ENCODE measurements at regions not wholly inside any gene's neighbourhood (a gene's known extent, or its start where the extent isn't known, plus 50 kb on each side); places are given as distances from the start of the nearest gene placed in this dataset.

- no peak overlapping the region for H3K27ac Mint-ChIP-seq (ENCODE audit: unreplicated experiment)
- Histone ChIP-seq H3K79me2 (ENCODE audit: insufficient read depth, low read length) (no peaks in the 10 kb centered on the region), H3K9me3 (ENCODE audit: insufficient read depth, low read depth, low read length) (no peaks in the 10 kb centered on the region), H2AFZ (ENCODE audit: low read depth, low read length) (no peak overlapping the region), H3K4me3 (ENCODE audit: insufficient read depth, low read depth, low read length) (no peak overlapping the region), H3K4me2 (ENCODE audit: low read length) (no peak overlapping the region), H3K9ac (ENCODE audit: low read length) (no peak overlapping the region), H3K27me3 (ENCODE audit: insufficient read depth, low read length) (peaks cover 3% of the 10 kb centered on the region), H3K36me3 (ENCODE audit: insufficient read depth, low read length) (no peaks in the 10 kb centered on the region), H3K27ac (ENCODE audit: low read depth, low read length) (no peak overlapping the region), H4K20me1 (ENCODE audit: insufficient read depth, low read length) (no peaks in the 10 kb centered on the region), H3K4me1 (ENCODE audit: insufficient read depth, low read length) (no peaks in the 10 kb centered on the region)
- H3K4me3 Mint-ChIP-seq (ENCODE audit: unreplicated experiment), result no peak overlapping the region
- H3K4me1 Mint-ChIP-seq (ENCODE audit: low read depth, unreplicated experiment), result no peaks in the 10 kb centered on the region
- TF ChIP-seq, protein P1, sequence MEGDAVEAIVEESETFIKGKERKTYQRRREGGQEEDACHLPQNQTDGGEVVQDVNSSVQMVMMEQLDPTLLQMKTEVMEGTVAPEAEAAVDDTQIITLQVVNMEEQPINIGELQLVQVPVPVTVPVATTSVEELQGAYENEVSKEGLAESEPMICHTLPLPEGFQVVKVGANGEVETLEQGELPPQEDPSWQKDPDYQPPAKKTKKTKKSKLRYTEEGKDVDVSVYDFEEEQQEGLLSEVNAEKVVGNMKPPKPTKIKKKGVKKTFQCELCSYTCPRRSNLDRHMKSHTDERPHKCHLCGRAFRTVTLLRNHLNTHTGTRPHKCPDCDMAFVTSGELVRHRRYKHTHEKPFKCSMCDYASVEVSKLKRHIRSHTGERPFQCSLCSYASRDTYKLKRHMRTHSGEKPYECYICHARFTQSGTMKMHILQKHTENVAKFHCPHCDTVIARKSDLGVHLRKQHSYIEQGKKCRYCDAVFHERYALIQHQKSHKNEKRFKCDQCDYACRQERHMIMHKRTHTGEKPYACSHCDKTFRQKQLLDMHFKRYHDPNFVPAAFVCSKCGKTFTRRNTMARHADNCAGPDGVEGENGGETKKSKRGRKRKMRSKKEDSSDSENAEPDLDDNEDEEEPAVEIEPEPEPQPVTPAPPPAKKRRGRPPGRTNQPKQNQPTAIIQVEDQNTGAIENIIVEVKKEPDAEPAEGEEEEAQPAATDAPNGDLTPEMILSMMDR (IDR thresholded peaks at IDR 0.05; ENCODE audit: insufficient read depth, low read depth, low read length), result no peak
- TF ChIP-seq EZH2 (IDR thresholded peaks at IDR 0.05; ENCODE audit: insufficient read depth, low read length), result no peak
- H3K9me3 Mint-ChIP-seq (ENCODE audit: unreplicated experiment), result peaks cover 5% of the 10 kb centered on the region
- FAIRE-seq, result no peak
- DNase-seq (ENCODE audit: low read depth), result no peak
- H3K36me3 Mint-ChIP-seq (ENCODE audit: low read depth, unreplicated experiment), result no peaks in the 10 kb centered on the region
- peaks cover 38% of the 10 kb centered on the region for H3K27me3 Mint-ChIP-seq (ENCODE audit: low read depth, unreplicated experiment)
Observed at GRCh38 chr6:40887079-40887791, 151.8 kb downstream of the UNC5CL start.

- no peak overlapping the region for H2AFZ ChIP-seq (ENCODE audit: low read depth, low read length)
- H3K4me2 ChIP-seq (ENCODE audit: low read length), result no peak overlapping the region
- Mint-ChIP-seq H3K4me1 (ENCODE audit: low read depth, unreplicated experiment) (no peaks in the 10 kb centered on the region), H3K36me3 (ENCODE audit: low read depth, unreplicated experiment) (no peaks in the 10 kb centered on the region), H3K9me3 (ENCODE audit: unreplicated experiment) (peaks cover 7% of the 10 kb centered on the region), H3K27ac (ENCODE audit: unreplicated experiment) (no peak overlapping the region), H3K27me3 (ENCODE audit: low read depth, unreplicated experiment) (peaks cover 32% of the 10 kb centered on the region), H3K4me3 (ENCODE audit: unreplicated experiment) (no peak overlapping the region)
- no peak overlapping the region for H3K9ac ChIP-seq (ENCODE audit: low read length)
- H3K4me1 ChIP-seq (ENCODE audit: insufficient read depth, low read length), result no peaks in the 10 kb centered on the region
- no peaks in the 10 kb centered on the region for H3K36me3 ChIP-seq (ENCODE audit: insufficient read depth, low read length)
- TF ChIP-seq, protein P1 (IDR thresholded peaks at IDR 0.05; ENCODE audit: insufficient read depth, low read depth, low read length), result no peak
- TF ChIP-seq EZH2 (IDR thresholded peaks at IDR 0.05; ENCODE audit: insufficient read depth, low read length), result no peak
- H3K79me2 ChIP-seq (ENCODE audit: insufficient read depth, low read length), result no peaks in the 10 kb centered on the region
- H4K20me1 ChIP-seq (ENCODE audit: insufficient read depth, low read length), result no peaks in the 10 kb centered on the region
- no peak for DNase-seq (ENCODE audit: low read depth)
- H3K9me3 ChIP-seq (ENCODE audit: insufficient read depth, low read depth, low read length), result no peaks in the 10 kb centered on the region
- no peak overlapping the region for H3K27ac ChIP-seq (ENCODE audit: low read depth, low read length)
- H3K4me3 ChIP-seq (ENCODE audit: insufficient read depth, low read depth, low read length), result no peak overlapping the region
- no peak for FAIRE-seq
- H3K27me3 ChIP-seq (ENCODE audit: insufficient read depth, low read length), result peaks cover 3% of the 10 kb centered on the region
Observed at GRCh38 chr6:40885139-40885774, 153.8 kb downstream of the UNC5CL start.

Data from astrocyte (in vitro differentiated cells and primary cell).